OCI-LY7 (cell line): ENCODE measurements at regions not wholly inside any gene's neighbourhood (a gene's known extent, or its start where the extent isn't known, plus 50 kb on each side); places are given as distances from the start of the nearest gene placed in this dataset.

Source experiments
- CTCF ChIP-seq: fragments of 200-600 bp; sonication (generic); conservative IDR thresholded peaks from 2 replicates; pipeline ENCODE4 v1.5.1; 2014; ENCODE audit warnings: mild to moderate bottlenecking, antibody characterized with exemption, low read length, moderate library complexity, mixed read lengths
- EZH2phosphoT487 ChIP-seq: fragments of 200-600 bp; sonication (generic); IDR thresholded peaks from 2 replicates; pipeline ENCODE4 v1.6.1; 2018; ENCODE audit warnings: low read depth, borderline replicate concordance, mild to moderate bottlenecking, mixed run types, antibody characterized with exemption, low read length, moderate library complexity, mixed read lengths

GRCh38 chr13:68905186-68905585 is 1202.4 kb upstream of the ATXN8OS start:
- no peak for TF ChIP-seq CTCF
- no peak for TF ChIP-seq EZH2phosphoT487
